ENCODE measurements at regions not wholly inside any gene's neighbourhood (a gene's known extent, or its start where the extent isn't known, plus 50 kb on each side); places are given as distances from the start of the nearest gene placed in this dataset.

GRCh38 chr3:94249491-94250079, 186.7 kb downstream of the NSUN3 start:
- TF ChIP-seq CTCF (IDR thresholded peaks at IDR 0.05) (peak; percentile 34 to 54 (median 37)), POLR2A (IDR thresholded peaks at IDR 0.05) (no peak)
